ENCODE measurements at regions not wholly inside any gene's neighbourhood (a gene's known extent, or its start where the extent isn't known, plus 50 kb on each side); places are given as distances from the start of the nearest gene placed in this dataset.
"Not testable (repeated sequence)": the region's sequence is repeated elsewhere in the genome, so short reads cannot be mapped to it uniquely, and the experiment has no call there.

- DNase-seq (ENCODE audit: low read depth in 4 of 4, low spot score in 3 of 4) = no peak
Measured at GRCh38 chr5:17398866-17399835, 98.9 kb upstream of the TAF11L2 start.

- DNase-seq (ENCODE audit: low read depth in 4 of 4, low spot score in 3 of 4) = no peak
Measured at GRCh38 chr5:17399931-17400330, 98.1 kb upstream of the TAF11L2 start.

DNA sequence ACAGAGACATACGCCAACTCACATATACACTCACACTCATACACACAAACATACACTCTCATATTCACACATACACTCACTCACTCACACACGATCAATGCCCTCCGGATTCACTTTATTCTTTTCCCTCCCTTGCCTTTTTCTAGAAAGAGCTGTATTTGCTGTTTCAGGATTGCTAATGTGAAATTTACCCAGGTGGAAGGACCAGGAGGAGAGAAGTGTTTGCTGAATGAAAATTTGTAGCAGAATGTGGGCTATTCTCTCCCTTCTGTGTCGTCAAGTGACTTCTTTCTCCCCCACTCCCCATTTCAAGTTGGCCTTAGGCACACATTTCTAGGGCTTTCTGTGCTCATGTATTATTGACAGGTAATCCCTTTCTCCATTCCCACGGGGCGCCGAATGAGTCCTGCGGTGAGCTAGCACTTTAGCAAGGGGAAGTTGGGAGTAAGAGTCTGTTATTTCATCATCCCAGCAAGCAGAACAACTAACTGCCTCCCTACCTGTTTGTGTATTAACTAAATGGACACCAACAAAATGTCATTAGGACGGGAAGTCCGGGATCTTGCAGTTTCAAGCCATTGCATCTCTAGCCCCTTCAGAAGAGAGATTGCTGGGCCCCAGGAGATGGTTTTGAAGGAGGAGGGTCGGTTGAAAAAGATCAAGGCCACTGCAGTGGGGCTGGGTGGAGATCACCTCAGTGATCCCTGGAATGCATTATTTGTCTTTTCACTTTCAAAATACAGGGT lies 97.1 kb upstream of the TAF11L2 start:
- no peak for DNase-seq (ENCODE audit: low read depth in 4 of 4, low spot score in 3 of 4)

DNA sequence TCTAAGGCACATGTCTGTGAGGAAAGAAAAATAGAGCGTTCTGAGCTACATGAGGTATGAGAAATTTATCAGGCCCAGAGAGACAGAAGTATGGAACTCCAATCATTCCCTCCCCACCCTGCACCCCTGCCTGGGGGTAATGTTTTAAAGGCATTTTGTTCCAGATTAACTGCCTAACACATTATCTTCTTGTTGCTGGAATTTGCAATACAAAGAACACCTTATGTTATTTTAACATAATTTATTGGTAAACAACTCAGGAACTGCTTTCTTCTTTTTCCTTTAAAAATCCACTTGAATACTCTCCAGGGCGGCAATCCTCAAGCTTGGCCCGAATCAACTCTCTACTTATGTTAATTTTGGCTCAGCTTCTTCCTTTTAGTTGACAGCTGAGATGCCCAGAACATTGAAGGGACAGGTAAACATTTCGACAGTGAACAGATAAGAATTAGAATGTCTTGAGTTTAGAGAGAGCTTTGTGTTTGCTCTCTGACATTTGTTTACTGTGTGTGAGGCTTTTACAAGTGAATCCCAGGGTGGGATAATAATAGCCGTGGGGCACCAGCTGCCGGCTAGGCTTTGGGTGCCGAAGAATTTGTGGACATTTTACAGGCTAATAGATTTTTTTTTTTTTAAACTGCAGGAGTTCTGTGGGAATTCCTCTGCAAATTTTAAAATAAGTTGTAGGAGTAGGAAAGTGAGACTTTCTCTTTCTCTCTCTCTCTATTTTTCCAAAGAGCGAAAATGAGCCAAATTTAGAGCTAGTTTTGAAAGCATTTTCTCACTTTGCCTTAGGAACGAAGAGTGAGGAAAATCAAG lies 96.4 kb upstream of the TAF11L2 start:
- DNase-seq (ENCODE audit: low read depth in 4 of 4, low spot score in 3 of 4) = no peak

- DNase-seq (ENCODE audit: low read depth in 4 of 4, low spot score in 3 of 4) = no peak
Measured at GRCh38 chr5:17402289-17403121, 95.5 kb upstream of the TAF11L2 start.

GRCh38 chr5:17403695-17404490 lies 94.1 kb upstream of the TAF11L2 start:
- DNase-seq (ENCODE audit: low read depth in 4 of 4, low spot score in 3 of 4) = no peak

- no peak for DNase-seq (ENCODE audit: low read depth in 4 of 4, low spot score in 3 of 4)
Measured at GRCh38 chr5:17405976-17406375, 92.1 kb upstream of the TAF11L2 start.

DNA sequence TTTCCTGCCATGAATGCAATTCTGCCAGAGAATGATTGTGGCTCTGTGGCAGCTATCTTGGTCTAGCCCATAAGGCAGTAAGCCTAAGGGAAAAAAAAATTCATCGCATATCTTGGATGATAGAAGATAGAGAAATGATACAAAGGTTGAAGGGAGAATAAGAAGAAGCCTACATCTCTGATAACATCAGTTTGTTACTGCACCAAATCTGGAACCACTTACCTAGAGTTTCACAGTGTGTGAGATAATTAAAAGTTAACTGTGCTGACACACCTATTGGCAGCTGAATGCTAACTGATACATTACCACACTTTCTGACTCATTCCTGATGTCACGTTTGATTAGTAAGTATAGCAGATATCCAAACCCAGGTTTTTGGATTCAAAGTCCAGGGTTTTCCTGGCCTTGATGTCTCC lies 91.6 kb upstream of the TAF11L2 start:
- DNase-seq (ENCODE audit: low read depth in 4 of 4, low spot score in 3 of 4) = no peak

GRCh38 chr5:17411436-17412402 lies 86.3 kb upstream of the TAF11L2 start:
- DNase-seq (ENCODE audit: low read depth in 4 of 4, low spot score in 3 of 4) = no peak

- no peak for DNase-seq (ENCODE audit: low read depth in 4 of 4, low spot score in 3 of 4)
Measured at GRCh38 chr5:17412760-17413671, 85.0 kb upstream of the TAF11L2 start.

GRCh38 chr5:17413691-17414090 lies 84.3 kb upstream of the TAF11L2 start:
- DNase-seq (ENCODE audit: low read depth in 4 of 4, low spot score in 3 of 4) = no peak

DNA sequence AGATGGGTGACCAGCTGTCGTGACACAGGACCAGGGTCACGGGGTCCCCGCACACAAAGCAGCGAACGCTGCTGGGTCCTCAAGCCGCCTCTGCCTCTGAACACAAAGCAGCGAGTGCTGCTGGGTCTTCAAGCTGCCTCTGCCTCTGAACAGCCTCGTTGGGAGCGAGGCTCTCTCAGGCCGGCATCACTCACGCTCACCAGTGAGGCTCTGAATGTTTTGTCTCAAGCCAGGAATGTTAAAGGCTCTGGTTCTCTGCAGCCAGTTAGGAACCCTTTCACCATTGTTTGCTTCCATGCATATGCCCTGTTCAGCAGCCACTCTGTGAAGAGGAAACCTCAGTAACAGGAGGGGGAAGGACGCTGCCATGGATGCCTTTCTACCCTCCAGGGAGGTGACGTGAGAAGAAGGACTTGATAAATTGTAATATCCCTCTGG lies 82.7 kb upstream of the TAF11L2 start:
- DNase-seq (ENCODE audit: low read depth in 4 of 4, low spot score in 3 of 4) = no peak

DNA sequence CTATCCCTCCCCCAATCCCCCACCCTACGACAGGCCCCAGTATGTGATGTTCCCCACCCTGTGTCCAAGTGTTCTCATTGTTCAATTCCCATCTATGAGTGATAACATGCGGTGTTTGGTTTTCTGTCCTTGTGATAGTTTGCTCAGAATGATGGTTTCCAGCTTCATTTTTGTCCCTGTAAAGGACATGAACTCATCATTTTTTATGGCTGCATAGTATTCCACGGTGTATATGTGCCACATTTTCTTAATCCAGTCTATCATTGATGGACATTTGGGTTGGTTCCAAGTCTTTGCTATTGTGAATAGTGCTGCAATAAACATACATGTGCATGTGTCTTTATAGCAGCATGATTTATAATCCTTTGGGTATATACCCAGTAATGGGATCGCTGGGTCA lies 81.7 kb upstream of the TAF11L2 start:
- DNase-seq (ENCODE audit: low read depth in 4 of 4, low spot score in 3 of 4) = not testable (repeated sequence)

DNA sequence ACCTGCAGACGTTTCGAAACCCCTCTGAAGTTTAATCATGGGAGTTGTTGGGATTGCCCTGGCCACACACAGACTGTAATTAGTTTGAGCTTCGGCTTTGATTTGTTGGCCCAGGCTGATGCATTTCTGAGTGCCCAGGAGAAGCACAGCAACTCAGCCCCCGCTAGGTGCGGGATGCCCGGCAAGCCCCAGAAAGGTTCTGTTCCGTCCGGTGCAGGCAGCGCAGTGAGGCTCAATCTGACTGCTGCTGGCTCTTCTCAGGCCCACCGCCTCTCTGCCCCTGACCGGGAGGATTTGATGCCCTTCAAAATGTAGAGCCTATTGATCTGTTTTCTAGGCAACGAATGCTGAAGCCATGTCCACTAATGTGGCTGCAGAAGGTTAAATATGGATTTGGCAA lies 73.4 kb upstream of the TAF11L2 start:
- no peak for DNase-seq (ENCODE audit: low read depth in 4 of 4, low spot score in 3 of 4)

GRCh38 chr5:17425385-17426070 lies 72.5 kb upstream of the TAF11L2 start:
- DNase-seq (ENCODE audit: low read depth in 4 of 4, low spot score in 3 of 4) = no peak

DNA sequence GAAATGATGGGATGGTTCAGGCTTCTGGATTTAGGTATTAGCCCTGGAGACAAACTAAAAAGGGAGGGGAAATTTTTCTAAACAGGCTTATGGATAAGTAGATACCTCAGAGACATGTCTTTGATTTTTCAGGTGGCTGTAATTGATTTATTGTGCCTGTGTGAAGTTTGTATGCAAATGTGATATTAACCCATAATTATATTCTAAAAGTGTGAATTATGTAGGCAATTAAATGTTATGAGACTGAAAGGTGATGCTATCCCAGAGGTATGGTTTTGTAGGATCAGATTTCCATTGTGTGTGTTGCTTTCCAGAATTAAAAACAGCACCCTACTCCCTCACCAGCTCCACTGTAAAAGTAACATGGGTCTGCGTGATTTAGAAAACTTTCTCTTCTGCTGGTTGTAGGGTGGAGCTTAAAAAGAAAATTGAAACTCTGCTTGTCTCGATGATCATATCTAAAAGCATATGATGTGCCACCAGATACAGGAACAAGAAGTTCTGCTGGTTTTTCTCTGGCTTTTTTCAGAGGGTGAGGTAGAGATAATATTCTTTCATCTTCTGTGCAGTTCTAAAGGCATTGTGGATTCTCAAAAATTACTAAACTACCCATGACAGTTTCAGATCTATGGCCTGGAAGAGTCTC lies 71.8 kb upstream of the TAF11L2 start:
- DNase-seq (ENCODE audit: low read depth in 4 of 4, low spot score in 3 of 4) = no peak
